BLaER1 treated with 17β-estradiol and CSF1 and Interleukin-3, amounts not matched to agents 10 nM and 100 nM (cell line): ENCODE measurements at regions not wholly inside any gene's neighbourhood (a gene's known extent, or its start where the extent isn't known, plus 50 kb on each side); places are given as distances from the start of the nearest gene placed in this dataset.

Experiments used
- H3K27ac ChIP-seq, 11 experiments: shearing (Covaris generic); formaldehyde crosslinking; 2 replicates each; pipeline ENCODE4 v1.8.1; 2022
- H3K27me3 ChIP-seq, 11 experiments: shearing (Covaris generic); formaldehyde crosslinking; 2 replicates each; pipeline ENCODE4 v1.8.1; 2022
- H3K36me3 ChIP-seq, 11 experiments: shearing (Covaris generic); formaldehyde crosslinking; 2 replicates each; pipeline ENCODE4 v1.8.1; 2022
- H3K4me1 ChIP-seq, 10 experiments: shearing (Covaris generic); formaldehyde crosslinking; 2 replicates each; pipeline ENCODE4 v1.8.1; 2022
- H3K4me2 ChIP-seq, 11 experiments: shearing (Covaris generic); formaldehyde crosslinking; 2 replicates each; pipeline ENCODE4 v1.8.1; 2022
- H3K4me3 ChIP-seq, 10 experiments: shearing (Covaris generic); formaldehyde crosslinking; 2 replicates each; pipeline ENCODE4 v1.8.1; 2022
- H3K9ac ChIP-seq, 11 experiments: shearing (Covaris generic); formaldehyde crosslinking; 2 replicates each; pipeline ENCODE4 v1.8.1; 2022
- H3K9me3 ChIP-seq, 11 experiments: shearing (Covaris generic); formaldehyde crosslinking; replicated peaks in 1 of 11; 2 replicates each; pipeline ENCODE4 v1.8.1; 2022
- H4K20me1 ChIP-seq, 11 experiments: shearing (Covaris generic); formaldehyde crosslinking; 2 replicates each; pipeline ENCODE4 v1.8.1; 2022
- Cebpa-rat ChIP-seq, 11 experiments: shearing (Covaris generic); IDR thresholded peaks; 2 replicates each; pipeline ENCODE4 v1.8.1; 2022

DNA sequence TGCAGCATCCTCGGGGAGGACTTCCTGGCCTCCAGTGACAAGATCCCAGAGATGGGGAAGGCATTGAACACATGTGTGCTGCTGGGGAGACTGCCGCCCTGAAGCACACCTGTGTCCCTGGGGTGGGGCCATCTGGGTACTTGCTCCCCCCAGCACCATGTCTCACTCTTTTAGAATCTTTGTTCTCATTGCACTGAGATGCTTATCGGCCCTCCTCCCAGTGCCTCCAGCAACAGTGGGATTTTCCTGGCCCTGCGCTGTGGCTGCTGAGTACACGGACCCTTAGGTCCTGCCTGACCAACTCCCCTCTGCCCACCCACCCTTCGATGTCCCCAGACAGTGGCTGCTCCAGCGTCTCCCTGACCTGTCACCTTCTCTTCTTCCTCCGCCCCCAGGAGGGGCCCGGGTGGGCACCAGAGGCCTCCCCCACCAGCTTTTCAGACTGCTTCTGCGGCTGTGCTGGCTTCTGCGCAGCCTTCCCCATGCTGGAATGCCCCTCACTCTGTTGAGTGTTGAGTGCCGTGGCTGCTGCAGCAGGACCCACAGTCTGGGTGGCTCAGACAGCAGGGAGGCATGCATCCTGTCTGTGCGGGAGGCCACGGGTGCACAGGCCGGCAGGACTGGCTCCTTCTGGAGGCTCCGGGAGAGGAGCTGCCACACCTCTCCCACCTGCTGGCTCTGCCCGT, 145.9 kb upstream of the IRX2 start:
- Histone ChIP-seq H3K27me3 (no peaks in the 10 kb centered on the region), H4K20me1 (no peaks in the 10 kb centered on the region), H3K4me1 (peaks cover 0 to 16% (median 9%) of the 10 kb centered on the region in 10 experiments; a peak in 10 of 20 replicates), H3K9me3 (no peaks in the 10 kb centered on the region), H3K4me3 (no peak overlapping the region), H3K9ac (no peak overlapping the region), H3K4me2 (no peak overlapping the region), H3K27ac (no peak overlapping the region), H3K36me3 (no peaks in the 10 kb centered on the region)
- no peak for TF ChIP-seq Cebpa-rat (IDR thresholded peaks at IDR 0.05)

DNA sequence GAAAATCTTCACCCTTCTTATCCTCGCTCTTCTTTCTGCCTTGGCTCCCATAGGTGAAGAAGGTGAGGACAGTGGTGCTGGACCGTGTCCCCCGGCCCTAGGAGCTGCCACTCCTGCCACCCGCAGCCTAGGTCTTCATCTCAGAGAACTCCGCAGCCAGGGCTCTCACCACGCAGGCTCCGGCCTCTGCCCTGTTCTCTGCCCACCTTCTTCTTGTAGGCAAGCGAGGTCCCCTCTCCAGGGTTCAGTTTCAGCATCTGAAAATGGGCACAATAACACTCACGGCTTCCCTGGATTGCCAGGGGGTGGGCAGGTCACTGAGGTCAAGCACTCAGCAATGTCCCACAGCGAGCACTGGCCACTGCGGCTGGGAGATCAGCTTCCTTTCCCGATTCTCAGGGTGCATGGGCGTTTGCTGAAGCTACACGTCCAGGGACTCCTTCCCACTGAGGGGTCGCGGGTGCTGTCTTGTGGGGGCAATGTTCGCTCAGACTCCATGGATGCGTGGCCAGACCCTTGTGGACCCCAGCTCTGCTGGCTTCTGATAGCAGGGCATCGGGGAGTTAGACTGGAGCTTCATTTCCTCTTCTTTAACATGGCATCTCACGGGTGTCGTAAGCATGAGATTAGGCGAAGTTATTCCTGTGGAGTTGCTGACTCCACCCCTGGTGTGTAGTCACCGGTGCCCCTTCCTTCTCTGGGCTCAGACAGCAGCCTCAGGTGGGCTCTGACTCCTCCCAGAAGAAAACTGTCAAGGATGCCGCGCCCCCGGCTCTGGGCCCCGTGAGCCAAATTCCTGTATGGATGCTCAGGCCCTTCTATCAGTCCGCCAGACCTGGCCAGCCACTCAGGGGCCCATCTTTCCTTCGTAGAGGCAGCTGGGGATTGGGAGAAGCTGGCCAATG, 145.1 kb upstream of the IRX2 start:
- Histone ChIP-seq H3K4me2 (no peak overlapping the region), H3K27me3 (no peaks in the 10 kb centered on the region), H4K20me1 (no peaks in the 10 kb centered on the region), H3K9me3 (no peaks in the 10 kb centered on the region), H3K4me1 (peaks cover 0 to 11% (median 7%) of the 10 kb centered on the region in 10 experiments; a peak in 10 of 20 replicates), H3K36me3 (no peaks in the 10 kb centered on the region), H3K9ac (no peak overlapping the region), H3K4me3 (no peak overlapping the region), H3K27ac (no peak overlapping the region)
- no peak for TF ChIP-seq Cebpa-rat (IDR thresholded peaks at IDR 0.05)

DNA sequence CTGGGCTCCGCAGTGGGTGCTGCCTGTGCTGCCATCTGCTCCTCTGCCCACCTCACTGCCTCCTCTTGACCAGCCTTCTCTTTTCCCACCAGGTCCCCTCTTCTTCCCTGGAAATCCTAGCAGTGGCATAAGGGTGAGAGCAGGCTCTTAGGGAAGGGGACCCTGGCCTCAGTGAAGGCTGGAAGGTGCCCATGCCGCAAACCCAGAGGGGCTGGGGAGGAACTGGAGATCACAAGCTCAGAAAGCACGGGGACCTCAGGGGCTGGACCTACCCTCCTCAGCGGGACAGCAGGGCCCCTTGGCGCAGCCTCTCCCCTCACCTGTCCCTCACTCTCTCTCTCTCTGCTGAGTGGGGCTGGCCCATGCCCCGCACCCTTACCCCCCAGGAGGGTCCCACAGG, 144.4 kb upstream of the IRX2 start:
- Histone ChIP-seq H4K20me1 (no peaks in the 10 kb centered on the region), H3K27ac (no peak overlapping the region), H3K9ac (no peak overlapping the region), H3K4me1 (peaks cover 0 to 3% (median 0%) of the 10 kb centered on the region in 10 experiments; a peak in 2 of 20 replicates), H3K4me3 (no peak overlapping the region), H3K27me3 (no peaks in the 10 kb centered on the region), H3K4me2 (no peak overlapping the region), H3K9me3 (no peaks in the 10 kb centered on the region), H3K36me3 (no peaks in the 10 kb centered on the region)
- TF ChIP-seq Cebpa-rat (IDR thresholded peaks at IDR 0.05) = no peak

DNA sequence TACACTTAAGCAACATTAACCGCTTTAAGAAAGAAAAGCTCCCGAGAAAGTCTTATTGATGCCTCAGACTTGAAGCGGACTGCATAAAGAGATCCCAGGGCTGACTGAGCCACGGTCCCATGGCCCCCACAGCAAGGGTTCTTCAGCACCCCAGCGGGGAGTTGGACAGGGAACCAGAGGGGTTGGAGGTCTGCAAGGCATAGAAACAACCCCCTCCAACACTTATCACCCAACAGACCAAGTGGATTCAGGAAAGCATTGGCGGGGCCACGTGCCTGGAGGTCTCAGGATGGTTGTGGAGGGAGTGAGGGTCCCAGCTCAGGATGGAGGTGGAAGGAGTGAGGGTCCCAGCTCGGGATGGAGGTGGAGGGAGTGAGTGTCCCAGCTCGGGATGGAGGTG, 143.7 kb upstream of the IRX2 start:
- H4K20me1 ChIP-seq = no peaks in the 10 kb centered on the region
- no peak overlapping the region for H3K9ac ChIP-seq
- H3K27me3 ChIP-seq = no peaks in the 10 kb centered on the region
- H3K4me2 ChIP-seq = no peak overlapping the region
- peaks cover 0 to under 1% (median 0%) of the 10 kb centered on the region in 10 experiments; a peak in 1 of 20 replicates for H3K4me1 ChIP-seq
- no peak for TF ChIP-seq Cebpa-rat (IDR thresholded peaks at IDR 0.05)
- H3K9me3 ChIP-seq = no peaks in the 10 kb centered on the region
- H3K36me3 ChIP-seq = no peaks in the 10 kb centered on the region
- no peak overlapping the region for H3K27ac ChIP-seq
- H3K4me3 ChIP-seq = no peak overlapping the region

DNA sequence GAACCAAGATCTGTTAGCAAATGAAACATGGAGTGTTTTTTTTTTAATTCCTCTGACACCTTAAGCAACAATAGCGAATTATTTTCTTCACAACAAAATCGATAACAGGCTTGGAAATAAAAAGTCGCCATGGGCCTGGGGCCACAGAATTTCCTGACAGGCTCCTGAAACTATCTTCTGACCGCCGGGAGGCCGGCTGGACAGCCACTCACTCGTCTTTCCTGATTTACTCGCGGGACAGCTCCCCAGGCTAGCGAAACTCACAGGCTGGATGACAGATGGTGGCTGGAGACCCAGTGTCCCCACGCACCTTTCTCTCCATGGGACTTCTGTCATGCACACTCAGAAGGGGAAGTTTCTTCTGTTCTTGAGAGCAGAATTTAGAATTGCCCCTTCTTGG, 143.3 kb upstream of the IRX2 start:
- no peaks in the 10 kb centered on the region for H3K36me3 ChIP-seq
- no peak overlapping the region for H3K4me2 ChIP-seq
- no peaks in the 10 kb centered on the region for H4K20me1 ChIP-seq
- no peaks in the 10 kb centered on the region for H3K9me3 ChIP-seq
- no peak overlapping the region for H3K4me3 ChIP-seq
- no peak overlapping the region for H3K27ac ChIP-seq
- no peaks in the 10 kb centered on the region for H3K4me1 ChIP-seq
- no peak for TF ChIP-seq Cebpa-rat (IDR thresholded peaks at IDR 0.05)
- H3K27me3 ChIP-seq = no peaks in the 10 kb centered on the region
- H3K9ac ChIP-seq = no peak overlapping the region

DNA sequence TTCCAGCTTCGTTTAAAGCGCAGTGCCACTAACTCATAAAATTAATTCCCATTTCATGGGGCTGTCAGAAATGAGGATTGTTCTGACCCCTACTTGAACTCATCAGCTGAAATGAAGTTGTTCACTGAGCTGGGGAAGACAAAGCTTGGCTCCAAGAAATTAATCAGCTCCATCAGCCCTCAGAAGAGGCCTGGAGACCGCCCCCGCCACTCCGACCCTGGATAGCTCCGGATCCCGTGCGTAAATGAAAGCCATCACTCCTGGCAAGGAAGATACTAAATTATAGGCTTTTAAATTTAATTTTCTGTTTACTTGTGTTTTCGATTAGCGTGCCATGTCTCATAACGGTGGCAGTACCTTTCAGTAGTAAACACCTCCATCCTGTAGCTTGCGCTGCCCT, 142.8 kb upstream of the IRX2 start:
- no peaks in the 10 kb centered on the region for H3K27me3 ChIP-seq
- no peak overlapping the region for H3K4me2 ChIP-seq
- no peak overlapping the region for H3K4me3 ChIP-seq
- H3K9me3 ChIP-seq = no peaks in the 10 kb centered on the region
- no peak overlapping the region for H3K9ac ChIP-seq
- TF ChIP-seq Cebpa-rat (IDR thresholded peaks at IDR 0.05) = no peak
- H3K27ac ChIP-seq = no peak overlapping the region
- H3K4me1 ChIP-seq = no peaks in the 10 kb centered on the region
- H3K36me3 ChIP-seq = no peaks in the 10 kb centered on the region
- no peaks in the 10 kb centered on the region for H4K20me1 ChIP-seq

DNA sequence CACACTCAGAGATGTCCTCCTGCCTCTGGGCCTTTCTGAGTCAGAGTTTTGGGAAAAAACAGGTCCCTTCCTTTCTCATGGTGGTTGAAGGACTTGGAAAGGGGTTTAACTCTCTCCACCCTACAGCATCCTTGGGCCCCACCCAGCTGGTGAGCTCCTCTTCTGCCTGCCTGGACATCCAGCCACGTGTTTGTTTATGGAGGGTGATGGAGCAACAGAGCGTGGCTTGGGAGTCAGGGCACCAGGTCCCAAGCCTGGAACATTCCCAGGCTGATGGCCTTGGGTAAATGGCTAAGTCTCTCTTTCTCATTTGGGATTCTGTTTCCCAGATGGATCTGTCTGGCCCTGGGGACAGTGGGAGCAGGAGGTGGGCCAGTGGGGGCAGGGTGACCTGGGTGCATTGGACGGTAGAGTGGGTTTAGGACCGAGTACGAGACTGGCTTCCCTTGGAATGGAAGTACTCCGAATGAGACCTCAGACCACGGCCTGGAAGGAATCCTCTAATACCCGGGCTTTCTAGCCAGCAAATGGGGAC, 141.1 kb upstream of the IRX2 start:
- H3K36me3 ChIP-seq = no peaks in the 10 kb centered on the region
- no peaks in the 10 kb centered on the region for H3K9me3 ChIP-seq

DNA sequence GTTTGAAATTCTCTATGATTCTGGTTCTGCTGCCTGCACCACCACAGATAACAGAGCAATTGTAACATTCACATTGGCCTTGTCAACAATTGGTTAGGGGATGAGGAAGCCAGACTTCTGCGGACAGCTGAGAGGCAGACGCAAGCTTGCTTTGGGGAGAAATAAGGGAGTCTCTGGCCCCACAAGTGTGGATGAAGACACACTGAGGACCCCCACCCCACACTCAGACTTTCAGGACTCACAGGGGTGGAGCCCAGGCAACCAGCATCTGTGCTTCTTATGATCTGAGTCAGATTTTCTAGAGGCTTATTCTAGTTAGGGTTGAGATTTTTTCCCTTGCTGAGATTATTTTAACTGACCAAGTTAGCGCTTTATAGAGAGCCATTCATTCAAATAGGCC, 140.3 kb upstream of the IRX2 start:
- Histone ChIP-seq H3K27ac (no peak overlapping the region), H3K9me3 (no peaks in the 10 kb centered on the region), H4K20me1 (no peaks in the 10 kb centered on the region), H3K36me3 (no peaks in the 10 kb centered on the region), H3K4me3 (no peak overlapping the region), H3K4me2 (no peak overlapping the region), H3K27me3 (no peaks in the 10 kb centered on the region), H3K9ac (no peak overlapping the region), H3K4me1 (no peaks in the 10 kb centered on the region)
- no peak for TF ChIP-seq Cebpa-rat (IDR thresholded peaks at IDR 0.05)

More for the DNA sequence above, 141.1 kb upstream of the IRX2 start:
- no peaks in the 10 kb centered on the region for H4K20me1 ChIP-seq
- TF ChIP-seq Cebpa-rat (IDR thresholded peaks at IDR 0.05) = no peak
- H3K27me3 ChIP-seq = no peaks in the 10 kb centered on the region
- no peak overlapping the region for H3K4me3 ChIP-seq
- H3K9ac ChIP-seq = no peak overlapping the region
- no peak overlapping the region for H3K4me2 ChIP-seq
- no peak overlapping the region for H3K27ac ChIP-seq
- no peaks in the 10 kb centered on the region for H3K4me1 ChIP-seq

DNA sequence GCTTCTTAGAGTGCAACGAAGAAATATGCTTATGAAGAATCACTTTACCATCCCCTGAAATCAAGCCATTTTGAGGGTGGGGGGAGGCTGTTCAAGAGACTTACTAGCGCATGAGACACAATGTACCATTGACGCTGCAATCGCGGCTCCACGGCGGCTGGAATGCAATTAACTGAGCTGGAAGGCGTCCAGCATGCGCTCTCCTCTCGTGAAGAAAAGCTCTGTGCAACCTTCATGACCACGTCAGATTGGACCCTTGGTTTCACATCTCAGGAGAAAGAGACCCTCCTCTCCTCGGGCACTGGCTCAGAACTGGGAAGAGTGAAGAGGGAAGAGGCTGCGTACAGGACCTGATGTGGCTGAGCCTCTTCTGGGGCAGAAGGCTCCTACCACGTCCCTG, 138.5 kb upstream of the IRX2 start:
- no peaks in the 10 kb centered on the region for H3K9me3 ChIP-seq
- H3K27ac ChIP-seq = no peak overlapping the region

More for the DNA sequence above, 138.5 kb upstream of the IRX2 start:
- H4K20me1 ChIP-seq = no peaks in the 10 kb centered on the region
- no peaks in the 10 kb centered on the region for H3K27me3 ChIP-seq
- TF ChIP-seq Cebpa-rat (IDR thresholded peaks at IDR 0.05) = no peak
- no peaks in the 10 kb centered on the region for H3K36me3 ChIP-seq
- no peak overlapping the region for H3K4me2 ChIP-seq
- no peaks in the 10 kb centered on the region for H3K4me1 ChIP-seq
- H3K4me3 ChIP-seq = no peak overlapping the region
- no peak overlapping the region for H3K9ac ChIP-seq
